ENCODE measurements at regions not wholly inside any gene's neighbourhood (a gene's known extent, or its start where the extent isn't known, plus 50 kb on each side); places are given as distances from the start of the nearest gene placed in this dataset.

DNA sequence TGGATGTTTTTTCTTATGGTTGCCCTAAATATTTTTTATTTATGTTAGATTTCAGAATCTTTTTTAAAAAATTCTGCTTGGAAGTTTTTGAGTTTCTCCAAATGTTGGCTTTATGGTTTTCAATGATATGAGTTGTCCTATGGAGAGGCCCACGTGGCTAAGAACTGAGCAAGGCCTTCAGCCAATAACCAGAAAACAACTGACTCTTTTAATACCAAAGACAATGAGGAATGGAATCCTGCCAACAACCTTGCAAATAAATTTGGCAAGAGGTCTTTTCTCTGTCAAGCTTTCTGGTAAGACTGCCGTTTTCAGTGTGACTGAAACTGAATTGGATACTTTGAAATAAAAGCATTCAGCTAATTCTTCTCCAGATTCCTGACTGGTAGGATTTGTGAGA lies 1740.1 kb upstream of the WWC1 start:
- no peak overlapping the region for H3K27ac Mint-ChIP-seq
- H3K9me3 ChIP-seq (ENCODE audit: control insufficient read depth, low read length): no peaks in the 10 kb centered on the region
- DNase-seq: no peak
- H3K9ac ChIP-seq (ENCODE audit: extremely low read depth, low read length, poor library complexity, severe bottlenecking): no peak overlapping the region
- 39 to 60% methylated on average over 1 to 2 of the region's 2 CpGs for WGBS, 2 experiments (ENCODE audit: insufficient coverage in 1 of 2, insufficient read length in 1 of 2)
- no peak overlapping the region for H3K4me3 ChIP-seq (ENCODE audit: low read length)
- no peaks in the 10 kb centered on the region for H3K27me3 Mint-ChIP-seq (ENCODE audit: insufficient read depth)
- H3K36me3 Mint-ChIP-seq (ENCODE audit: low read depth): no peaks in the 10 kb centered on the region
- no peak overlapping the region for H3K27ac ChIP-seq (ENCODE audit: low read depth, low read length)
- TF ChIP-seq, protein P1, sequence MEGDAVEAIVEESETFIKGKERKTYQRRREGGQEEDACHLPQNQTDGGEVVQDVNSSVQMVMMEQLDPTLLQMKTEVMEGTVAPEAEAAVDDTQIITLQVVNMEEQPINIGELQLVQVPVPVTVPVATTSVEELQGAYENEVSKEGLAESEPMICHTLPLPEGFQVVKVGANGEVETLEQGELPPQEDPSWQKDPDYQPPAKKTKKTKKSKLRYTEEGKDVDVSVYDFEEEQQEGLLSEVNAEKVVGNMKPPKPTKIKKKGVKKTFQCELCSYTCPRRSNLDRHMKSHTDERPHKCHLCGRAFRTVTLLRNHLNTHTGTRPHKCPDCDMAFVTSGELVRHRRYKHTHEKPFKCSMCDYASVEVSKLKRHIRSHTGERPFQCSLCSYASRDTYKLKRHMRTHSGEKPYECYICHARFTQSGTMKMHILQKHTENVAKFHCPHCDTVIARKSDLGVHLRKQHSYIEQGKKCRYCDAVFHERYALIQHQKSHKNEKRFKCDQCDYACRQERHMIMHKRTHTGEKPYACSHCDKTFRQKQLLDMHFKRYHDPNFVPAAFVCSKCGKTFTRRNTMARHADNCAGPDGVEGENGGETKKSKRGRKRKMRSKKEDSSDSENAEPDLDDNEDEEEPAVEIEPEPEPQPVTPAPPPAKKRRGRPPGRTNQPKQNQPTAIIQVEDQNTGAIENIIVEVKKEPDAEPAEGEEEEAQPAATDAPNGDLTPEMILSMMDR (conservative IDR thresholded peaks at IDR 0.05): no peak
- no peaks in the 10 kb centered on the region for H3K9me3 Mint-ChIP-seq
- no peaks in the 10 kb centered on the region for H3K4me1 ChIP-seq (ENCODE audit: control insufficient read depth, insufficient read depth, low read length)
- H3K4me1 Mint-ChIP-seq: no peaks in the 10 kb centered on the region
- no peaks in the 10 kb centered on the region for H3K36me3 ChIP-seq (ENCODE audit: control insufficient read depth, insufficient read depth, low read length)
- no peaks in the 10 kb centered on the region for H3K27me3 ChIP-seq (ENCODE audit: control insufficient read depth, insufficient read depth, low read length, poor library complexity, severe bottlenecking)
- no peak overlapping the region for H3K4me3 Mint-ChIP-seq

DNA sequence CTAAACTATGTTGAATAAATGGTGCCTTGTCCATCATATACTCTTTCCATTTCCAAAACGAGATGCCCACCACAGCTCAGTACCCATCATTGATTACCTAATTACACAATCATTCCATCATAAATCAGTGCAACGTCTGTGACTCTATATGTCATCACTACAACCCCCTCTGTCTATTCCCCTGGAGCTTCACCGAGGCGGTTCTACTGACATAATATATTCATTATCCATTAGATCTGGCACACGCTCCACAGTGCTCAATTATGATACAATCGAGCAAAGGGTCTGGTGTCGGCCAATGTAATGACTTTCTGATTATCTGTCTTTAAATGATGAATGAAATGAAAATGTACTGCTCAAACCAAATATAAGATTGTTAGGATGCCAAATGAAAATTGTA lies 1737.7 kb upstream of the WWC1 start:
- DNase-seq: no peak
- Mint-ChIP-seq H3K36me3 (ENCODE audit: low read depth) (no peaks in the 10 kb centered on the region), H3K4me3 (no peak overlapping the region), H3K27ac (no peak overlapping the region), H3K9me3 (no peaks in the 10 kb centered on the region), H3K4me1 (no peaks in the 10 kb centered on the region), H3K27me3 (ENCODE audit: insufficient read depth) (no peaks in the 10 kb centered on the region)
- WGBS, 2 experiments (ENCODE audit: insufficient coverage in 1 of 2, insufficient read length in 1 of 2): 95 to 100% methylated on average over 7 of the region's 7 CpGs
- no peaks in the 10 kb centered on the region for H3K27me3 ChIP-seq (ENCODE audit: control insufficient read depth, insufficient read depth, low read length, poor library complexity, severe bottlenecking)
- H3K4me1 ChIP-seq (ENCODE audit: control insufficient read depth, insufficient read depth, low read length): no peaks in the 10 kb centered on the region
- H3K27ac ChIP-seq (ENCODE audit: low read depth, low read length): no peak overlapping the region
- TF ChIP-seq, protein P1 (conservative IDR thresholded peaks at IDR 0.05): no peak
- H3K36me3 ChIP-seq (ENCODE audit: control insufficient read depth, insufficient read depth, low read length): no peaks in the 10 kb centered on the region
- H3K4me3 ChIP-seq (ENCODE audit: low read length): no peak overlapping the region
- no peak overlapping the region for H3K9ac ChIP-seq (ENCODE audit: extremely low read depth, low read length, poor library complexity, severe bottlenecking)
- no peaks in the 10 kb centered on the region for H3K9me3 ChIP-seq (ENCODE audit: control insufficient read depth, low read length)

DNA sequence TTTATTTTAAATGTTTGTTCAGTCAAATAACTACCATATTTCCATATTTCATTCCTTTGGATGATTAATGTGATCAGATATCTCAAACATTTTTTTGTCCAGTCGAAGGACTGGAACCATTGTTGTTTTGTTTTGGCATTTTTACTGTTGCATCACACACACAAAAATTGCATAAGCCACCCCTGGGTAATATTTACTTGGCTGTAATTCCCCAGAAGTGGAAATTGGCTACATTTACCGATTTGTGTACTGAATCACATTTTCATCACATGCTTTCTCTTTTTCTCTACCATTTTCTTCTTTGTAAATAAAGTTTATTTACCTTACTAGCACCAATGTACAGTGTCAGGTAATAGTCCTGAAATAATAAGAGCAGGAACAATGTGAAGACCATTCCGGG lies 1729.7 kb upstream of the WWC1 start:
- Mint-ChIP-seq H3K36me3 (ENCODE audit: low read depth) (peaks cover 4% of the 10 kb centered on the region), H3K27ac (no peak overlapping the region), H3K4me3 (no peak overlapping the region), H3K27me3 (ENCODE audit: insufficient read depth) (no peaks in the 10 kb centered on the region), H3K4me1 (peaks cover 6% of the 10 kb centered on the region), H3K9me3 (peaks cover 14% of the 10 kb centered on the region)
- H3K27me3 ChIP-seq (ENCODE audit: control insufficient read depth, insufficient read depth, low read length, poor library complexity, severe bottlenecking): no peaks in the 10 kb centered on the region
- no peak overlapping the region for H3K27ac ChIP-seq (ENCODE audit: low read depth, low read length)
- H3K9ac ChIP-seq (ENCODE audit: extremely low read depth, low read length, poor library complexity, severe bottlenecking): no peak overlapping the region
- TF ChIP-seq, protein P1 (conservative IDR thresholded peaks at IDR 0.05): no peak
- H3K4me1 ChIP-seq (ENCODE audit: control insufficient read depth, insufficient read depth, low read length): no peaks in the 10 kb centered on the region
- H3K4me3 ChIP-seq (ENCODE audit: low read length): no peak overlapping the region
- WGBS, 2 experiments (ENCODE audit: insufficient coverage in 1 of 2, insufficient read length in 1 of 2): 94% methylated on average over 3 of the region's 3 CpGs; no CpG with 5 or more reads in 1 of the 2 experiments
- H3K9me3 ChIP-seq (ENCODE audit: control insufficient read depth, low read length): peaks cover 9% of the 10 kb centered on the region
- no peaks in the 10 kb centered on the region for H3K36me3 ChIP-seq (ENCODE audit: control insufficient read depth, insufficient read depth, low read length)
- no peak for DNase-seq

Data from endodermal cell (in vitro differentiated cells).